H1 (cell line): ENCODE measurements at regions not wholly inside any gene's neighbourhood (a gene's known extent, or its start where the extent isn't known, plus 50 kb on each side); places are given as distances from the start of the nearest gene placed in this dataset.

Experiments
- CTCF ChIA-PET: fragments of 300-600 bp; sonication (Branson Sonifier 250); formaldehyde crosslinking; loops from one replicate; lab custom pipeline; 2021; ENCODE audit not compliant: partially characterized antibody; lab: Charles Lee
- POLR2A ChIA-PET: fragments of 300-600 bp; sonication (Branson Sonifier 250); formaldehyde crosslinking; loops from one replicate; lab custom pipeline; 2021; ENCODE audit warnings: inconsistent platforms; ENCODE audit not compliant: partially characterized antibody; lab: Charles Lee
- DNase-seq, 2 experiments: peaks; one replicate each; pipeline versions ENCODE4 v3.0.0 to v3.0.0-alpha.2; 2010 to 2022; ENCODE audit warnings: low spot score in 2 of 2, low read depth in 1 of 2, mixed read lengths in 1 of 2
- FAIRE-seq: peaks from 2 replicates; lab custom pipeline; 2011; peaks lifted over from hg19 to GRCh38; lab: Jason Lieb, UNC
- H2AFZ ChIP-seq: 2 replicates; pipeline ENCODE4 v1.8.1; 2012; ENCODE audit warnings: low read length, inconsistent platforms
- H2AK5ac ChIP-seq: 2 replicates; pipeline ENCODE4 v1.6.1; 2013; ENCODE audit warnings: low read depth, low read length
- H2BK120ac ChIP-seq: replicated peaks from 2 replicates; pipeline ENCODE3; 2013; ENCODE audit warnings: low read depth, low read length, inconsistent platforms
- H2BK12ac ChIP-seq: 2 replicates; pipeline ENCODE4 v1.6.1; 2013; ENCODE audit warnings: low read depth, low read length
- H2BK15ac ChIP-seq: 2 replicates; pipeline ENCODE4 v1.6.1; 2013; ENCODE audit warnings: low read length
- H2BK20ac ChIP-seq: 2 replicates; pipeline ENCODE4 v1.6.1; 2013; ENCODE audit warnings: low read length
- H2BK5ac ChIP-seq: 2 replicates; pipeline ENCODE4 v1.6.1; 2013; ENCODE audit warnings: low read depth, low read length
- H3K14ac ChIP-seq: 2 replicates; pipeline ENCODE4 v1.6.1; 2013; ENCODE audit warnings: inconsistent platforms; ENCODE audit not compliant: insufficient read length
- H3K18ac ChIP-seq: 2 replicates; pipeline ENCODE4 v1.6.1; 2013; ENCODE audit warnings: low read length; ENCODE audit errors: extremely low read depth
- H3K23ac ChIP-seq: 2 replicates; pipeline ENCODE4 v1.6.1; 2013; ENCODE audit warnings: inconsistent platforms; ENCODE audit not compliant: insufficient read length
- H3K23me2 ChIP-seq: 2 replicates; pipeline ENCODE4 v1.6.1; 2013; ENCODE audit warnings: low read depth, low read length
- H3K27ac ChIP-seq: 2 replicates; pipeline ENCODE4 v1.6.1; 2011; ENCODE audit warnings: low read depth, low read length, inconsistent platforms
- H3K27me3 ChIP-seq, 4 experiments: replicated peaks in 1 of 4; 1 replicate in 1 of 4; 2 replicates in 3 of 4; pipeline versions ENCODE4 v1.6.1 to v1.8.1; 2011 to 2013; ENCODE audit warnings: low read length in 3 of 4, mild to moderate bottlenecking in 3 of 4, inconsistent platforms in 2 of 4, mixed read lengths in 2 of 4, moderate library complexity in 1 of 4; ENCODE audit not compliant: control insufficient read depth in 3 of 4, insufficient read depth in 3 of 4; ENCODE audit errors: extremely low read depth in 1 of 4
- H3K36me3 ChIP-seq, 4 experiments: 2 replicates each; pipeline versions ENCODE4 v1.6.1 to v1.8.1; 2011 to 2013; ENCODE audit warnings: mild to moderate bottlenecking in 4 of 4, low read length in 3 of 4, moderate library complexity in 2 of 4, control low read depth in 1 of 4, inconsistent platforms in 1 of 4; ENCODE audit not compliant: insufficient read depth in 4 of 4, control insufficient read depth in 2 of 4
- H3K4ac ChIP-seq: replicated peaks from 2 replicates; pipeline ENCODE3; 2013; ENCODE audit warnings: low read length, low read depth, mixed read lengths, inconsistent platforms; ENCODE audit not compliant: insufficient read length
- H3K4me1 ChIP-seq, 4 experiments: replicated peaks in 1 of 4; 1 replicate in 1 of 4; 2 replicates in 3 of 4; pipeline versions ENCODE4 v1.6.1 to v1.8.1; 2011 to 2013; ENCODE audit warnings: low read length in 3 of 4, inconsistent platforms in 2 of 4, mixed read lengths in 1 of 4; ENCODE audit not compliant: insufficient read depth in 4 of 4, control insufficient read depth in 3 of 4
- H3K4me2 ChIP-seq, 2 experiments: 2 replicates each; pipeline versions ENCODE4 v1.6.1 to v1.8.1; 2011 to 2013; ENCODE audit warnings: low read depth in 2 of 2, low read length in 2 of 2, control low read depth in 1 of 2, inconsistent platforms in 1 of 2, mild to moderate bottlenecking in 1 of 2; ENCODE audit not compliant: insufficient read depth in 1 of 2
- H3K4me3 ChIP-seq, 4 experiments: fragments of 200-600, 300-600 bp in 1 of 4; sonication (generic), shearing (Covaris generic), sonication (Bioruptor Twin) in 1 of 4; 2 replicates each; pipeline versions ENCODE4 v1.5.1 to v1.8.1; 2011 to 2016; ENCODE audit warnings: low read length in 4 of 4, low read depth in 3 of 4, control low read depth in 2 of 4, inconsistent platforms in 2 of 4, mild to moderate bottlenecking in 2 of 4, mixed read lengths in 1 of 4, moderate library complexity in 1 of 4; ENCODE audit not compliant: insufficient read depth in 2 of 4; ENCODE audit errors: extremely low read depth in 1 of 4
- H3K56ac ChIP-seq: replicated peaks from 2 replicates; pipeline ENCODE3; 2013; ENCODE audit warnings: low read depth, mild to moderate bottlenecking, mixed read lengths, low read length, inconsistent platforms; ENCODE audit not compliant: insufficient read length
- H3K79me1 ChIP-seq: 2 replicates; pipeline ENCODE4 v1.6.1; 2013; ENCODE audit warnings: low read depth, low read length, control low read depth
- H3K79me2 ChIP-seq, 2 experiments: 2 replicates each; pipeline versions ENCODE4 v1.6.1 to v1.8.1; 2012 to 2013; ENCODE audit warnings: low read length in 2 of 2, mild to moderate bottlenecking in 2 of 2, inconsistent platforms in 1 of 2; ENCODE audit not compliant: insufficient read depth in 2 of 2, control insufficient read depth in 1 of 2
- H3K9ac ChIP-seq, 4 experiments: replicated peaks in 1 of 4; 1 replicate in 1 of 4; 2 replicates in 3 of 4; pipeline versions ENCODE4 v1.6.1 to v1.8.1; 2011 to 2013; ENCODE audit warnings: low read depth in 3 of 4, low read length in 3 of 4, control low read depth in 2 of 4, mild to moderate bottlenecking in 2 of 4, moderate library complexity in 2 of 4, inconsistent platforms in 1 of 4; ENCODE audit errors: extremely low read depth in 1 of 4
- H3K9me3 ChIP-seq, 2 experiments: 2 replicates each; pipeline versions ENCODE4 v1.6.1 to v1.8.1; 2012 to 2013; ENCODE audit warnings: mild to moderate bottlenecking in 2 of 2, moderate library complexity in 2 of 2, control low read depth in 1 of 2, inconsistent platforms in 1 of 2, low read depth in 1 of 2, low read length in 1 of 2, mixed read lengths in 1 of 2; ENCODE audit not compliant: insufficient read depth in 2 of 2
- H4K20me1 ChIP-seq, 2 experiments: replicated peaks in 1 of 2; 2 replicates each; pipeline versions ENCODE3 to v1.8.1; 2011 to 2013; ENCODE audit warnings: inconsistent platforms in 2 of 2, low read length in 2 of 2, mild to moderate bottlenecking in 1 of 2; ENCODE audit not compliant: insufficient read depth in 2 of 2, control insufficient read depth in 1 of 2
- H4K5ac ChIP-seq: 2 replicates; pipeline ENCODE4 v1.6.1; 2013; ENCODE audit warnings: low read length, low read depth, mixed read lengths, inconsistent platforms; ENCODE audit not compliant: insufficient read length
- H4K8ac ChIP-seq: 2 replicates; pipeline ENCODE4 v1.8.0; 2013; ENCODE audit warnings: mild to moderate bottlenecking, moderate library complexity, low read length, inconsistent platforms; ENCODE audit not compliant: insufficient read depth; ENCODE audit errors: extremely low read depth
- H4K91ac ChIP-seq: replicated peaks from 2 replicates; pipeline ENCODE3; 2013; ENCODE audit warnings: low read length, mixed read lengths, inconsistent platforms; ENCODE audit not compliant: insufficient read length
- SIRT6 ChIP-seq: IDR thresholded peaks from one replicate; pipeline ENCODE4 v1.7.1; 2012; ENCODE audit warnings: low read length, inconsistent platforms
- WGBS, 2 experiments: shearing (Covaris generic) in 1 of 2; methylation state at CpG; one replicate each; pipeline versions ENCODE4 v1.1.6 to v1.1.7; 2013 to 2015; ENCODE audit warnings: low lambda C conversion rate in 2 of 2, mixed read lengths in 2 of 2, inconsistent platforms in 1 of 2, low coverage in 1 of 2, missing lambda C conversion rate in 1 of 2; ENCODE audit not compliant: insufficient replicate concordance in 2 of 2, insufficient coverage in 1 of 2, insufficient read length in 1 of 2; ENCODE audit errors: extremely low coverage in 1 of 2, missing lambda C conversion rate in 1 of 2; 5-methylcytosine and 5-hydroxymethylcytosine counted together

- DNase-seq (no peak), FAIRE-seq (no peak)
- Histone ChIP-seq H2AFZ (no peak overlapping the region), H3K4me3 (no peak overlapping the region), H2BK5ac (no peak overlapping the region), H4K91ac (no peak overlapping the region), H3K23me2 (no peaks in the 10 kb centered on the region), H3K4me2 (no peak overlapping the region), H4K8ac (no peak overlapping the region), H3K27me3 (no peaks in the 10 kb centered on the region), H2BK15ac (no peak overlapping the region), H2BK20ac (no peak overlapping the region), H3K36me3 (peaks cover 0 to 20% (median 2%) of the 10 kb centered on the region in 4 experiments; a peak in 2 of 8 replicates), H2BK12ac (no peak overlapping the region), H3K56ac (no peak overlapping the region), H3K14ac (no peak overlapping the region), H3K4ac (no peak overlapping the region), H3K4me1 (no peaks in the 10 kb centered on the region), H4K5ac (no peak overlapping the region), H2AK5ac (no peak overlapping the region), H3K9me3 (no peaks in the 10 kb centered on the region), H3K79me1 (no peaks in the 10 kb centered on the region), H3K9ac (no peak overlapping the region), H3K79me2 (no peaks in the 10 kb centered on the region), H3K23ac (no peak overlapping the region), H2BK120ac (no peak overlapping the region), H4K20me1 (no peaks in the 10 kb centered on the region), H3K27ac (no peak overlapping the region), H3K18ac (no peak overlapping the region)
- CTCF ChIA-PET, result no interaction called here
- POLR2A ChIA-PET, result no interaction called here
- 90% methylated on average over 2 of the region's 2 CpGs; no CpG with 5 or more reads in 1 of the 2 experiments for WGBS, 2 experiments
- no peak for TF ChIP-seq SIRT6
Observed at GRCh38 chrX:131724292-131724691, 180.4 kb downstream of the OR13H1 start.
